ENCODE measurements at regions not wholly inside any gene's neighbourhood (a gene's known extent, or its start where the extent isn't known, plus 50 kb on each side); places are given as distances from the start of the nearest gene placed in this dataset.

GRCh38 chr3:20425138-20425537, 239.1 kb upstream of the SGO1 start:
- ChIA-PET CTCF (no interaction called here), POLR2A (no interaction called here)
- no peak for TF ChIP-seq SP1 (IDR thresholded peaks at IDR 0.05)
- no peak for TF ChIP-seq FOXK2 (IDR thresholded peaks at IDR 0.05)
- no peak for DNase-seq (ENCODE audit: extremely low spot score)

- DNase-seq (ENCODE audit: extremely low spot score): no peak
- TF ChIP-seq TARDBP (IDR thresholded peaks at IDR 0.05): no peak
- TF ChIP-seq L3MBTL2 (conservative IDR thresholded peaks at IDR 0.05): no peak
- TF ChIP-seq SP1 (IDR thresholded peaks at IDR 0.05): no peak
- TF ChIP-seq FOXA1 (IDR thresholded peaks at IDR 0.05): no peak
- no peak for TF ChIP-seq FOXM1 (IDR thresholded peaks at IDR 0.05; ENCODE audit: borderline replicate concordance)
- no peak for TF ChIP-seq SUZ12 (IDR thresholded peaks at IDR 0.05)
- no peak for TF ChIP-seq FOXK2 (IDR thresholded peaks at IDR 0.05)
- TF ChIP-seq BHLHE40 (IDR thresholded peaks at IDR 0.05; ENCODE audit: borderline replicate concordance): no peak
- no peak for TF ChIP-seq HDGF (IDR thresholded peaks at IDR 0.05; ENCODE audit: borderline replicate concordance)
- ChIA-PET POLR2A (no interaction called here), CTCF (no interaction called here)
These were observed 238.1 kb upstream of the SGO1 start for GRCh38 chr3:20424086-20424485.

GRCh38 chr3:20422391-20422790, 236.4 kb upstream of the SGO1 start:
- TF ChIP-seq BHLHE40 (IDR thresholded peaks at IDR 0.05; ENCODE audit: borderline replicate concordance): no peak
- TF ChIP-seq FOXK2 (IDR thresholded peaks at IDR 0.05): no peak
- TF ChIP-seq SP1 (IDR thresholded peaks at IDR 0.05): no peak
- no peak for TF ChIP-seq NFRKB (IDR thresholded peaks at IDR 0.05)
- no peak for TF ChIP-seq HDGF (IDR thresholded peaks at IDR 0.05; ENCODE audit: borderline replicate concordance)
- ChIA-PET CTCF (no interaction called here), POLR2A (no interaction called here)
- no peak for DNase-seq (ENCODE audit: extremely low spot score)

GRCh38 chr3:20417388-20418108, 231.5 kb upstream of the SGO1 start:
- CTCF ChIA-PET: no interaction called here
- TF ChIP-seq ARNT (IDR thresholded peaks at IDR 0.05) (no peak), FOXK2 (IDR thresholded peaks at IDR 0.05) (no peak), ZNF384 (IDR thresholded peaks at IDR 0.05) (no peak), NFRKB (IDR thresholded peaks at IDR 0.05) (no peak), FOXA1 (IDR thresholded peaks at IDR 0.05) (no peak), ELF4 (IDR thresholded peaks at IDR 0.05) (no peak), TARDBP (IDR thresholded peaks at IDR 0.05) (no peak), PKNOX1 (IDR thresholded peaks at IDR 0.05) (no peak), FOXM1 (IDR thresholded peaks at IDR 0.05; ENCODE audit: borderline replicate concordance) (no peak), HDGF (IDR thresholded peaks at IDR 0.05; ENCODE audit: borderline replicate concordance) (no peak), LEF1 (IDR thresholded peaks at IDR 0.05; ENCODE audit: borderline replicate concordance) (no peak), SP1 (IDR thresholded peaks at IDR 0.05) (no peak), SUZ12 (IDR thresholded peaks at IDR 0.05) (no peak), L3MBTL2 (conservative IDR thresholded peaks at IDR 0.05) (no peak), BHLHE40 (IDR thresholded peaks at IDR 0.05; ENCODE audit: borderline replicate concordance) (no peak), CTBP1 (IDR thresholded peaks at IDR 0.05; ENCODE audit: borderline replicate concordance) (no peak)
- POLR2A ChIA-PET: no interaction called here
- no peak for DNase-seq (ENCODE audit: extremely low spot score)

- ChIA-PET POLR2A (no interaction called here), CTCF (no interaction called here)
- DNase-seq (ENCODE audit: extremely low spot score): no peak
- TF ChIP-seq FOXA1 (IDR thresholded peaks at IDR 0.05): no peak
- no peak for TF ChIP-seq LEF1 (IDR thresholded peaks at IDR 0.05; ENCODE audit: borderline replicate concordance)
- no peak for TF ChIP-seq ZNF384 (IDR thresholded peaks at IDR 0.05)
- TF ChIP-seq HDGF (IDR thresholded peaks at IDR 0.05; ENCODE audit: borderline replicate concordance): no peak
- TF ChIP-seq BHLHE40 (IDR thresholded peaks at IDR 0.05; ENCODE audit: borderline replicate concordance): no peak
These were observed 220.6 kb upstream of the SGO1 start for GRCh38 chr3:20406611-20407011.

GRCh38 chr3:20405744-20406143, 219.7 kb upstream of the SGO1 start:
- ChIA-PET CTCF (no interaction called here), POLR2A (no interaction called here)
- no peak for DNase-seq (ENCODE audit: extremely low spot score)
- TF ChIP-seq FOXA1 (IDR thresholded peaks at IDR 0.05): no peak
- TF ChIP-seq FOXK2 (IDR thresholded peaks at IDR 0.05): no peak
- TF ChIP-seq NFRKB (IDR thresholded peaks at IDR 0.05): no peak
- TF ChIP-seq SUZ12 (IDR thresholded peaks at IDR 0.05): no peak
- no peak for TF ChIP-seq SP1 (IDR thresholded peaks at IDR 0.05)
- no peak for TF ChIP-seq LEF1 (IDR thresholded peaks at IDR 0.05; ENCODE audit: borderline replicate concordance)
- TF ChIP-seq BHLHE40 (IDR thresholded peaks at IDR 0.05; ENCODE audit: borderline replicate concordance): no peak
- no peak for TF ChIP-seq ARNT (IDR thresholded peaks at IDR 0.05)
- no peak for TF ChIP-seq ELF4 (IDR thresholded peaks at IDR 0.05)
- TF ChIP-seq L3MBTL2 (conservative IDR thresholded peaks at IDR 0.05): no peak
- TF ChIP-seq HDGF (IDR thresholded peaks at IDR 0.05; ENCODE audit: borderline replicate concordance): no peak
- TF ChIP-seq FOXM1 (IDR thresholded peaks at IDR 0.05; ENCODE audit: borderline replicate concordance): no peak
- no peak for TF ChIP-seq TARDBP (IDR thresholded peaks at IDR 0.05)
- TF ChIP-seq PKNOX1 (IDR thresholded peaks at IDR 0.05): no peak
- TF ChIP-seq CTBP1 (IDR thresholded peaks at IDR 0.05; ENCODE audit: borderline replicate concordance): no peak
- TF ChIP-seq ZNF384 (IDR thresholded peaks at IDR 0.05): no peak

- TF ChIP-seq FOXA1 (IDR thresholded peaks at IDR 0.05) (no peak), BHLHE40 (IDR thresholded peaks at IDR 0.05; ENCODE audit: borderline replicate concordance) (no peak), ZNF384 (IDR thresholded peaks at IDR 0.05) (no peak), SP1 (IDR thresholded peaks at IDR 0.05) (no peak), L3MBTL2 (conservative IDR thresholded peaks at IDR 0.05) (no peak), FOXK2 (IDR thresholded peaks at IDR 0.05) (no peak), ARNT (IDR thresholded peaks at IDR 0.05) (no peak), NFRKB (IDR thresholded peaks at IDR 0.05) (no peak), FOXM1 (IDR thresholded peaks at IDR 0.05; ENCODE audit: borderline replicate concordance) (no peak), LEF1 (IDR thresholded peaks at IDR 0.05; ENCODE audit: borderline replicate concordance) (no peak), SUZ12 (IDR thresholded peaks at IDR 0.05) (no peak), TARDBP (IDR thresholded peaks at IDR 0.05) (no peak), ELF4 (IDR thresholded peaks at IDR 0.05) (no peak), CTBP1 (IDR thresholded peaks at IDR 0.05; ENCODE audit: borderline replicate concordance) (no peak), PKNOX1 (IDR thresholded peaks at IDR 0.05) (no peak), HDGF (IDR thresholded peaks at IDR 0.05; ENCODE audit: borderline replicate concordance) (no peak)
- no peak for DNase-seq (ENCODE audit: extremely low spot score)
- CTCF ChIA-PET: no interaction called here
- POLR2A ChIA-PET: no interaction called here
These were observed 219.2 kb upstream of the SGO1 start for GRCh38 chr3:20405231-20405630.

Data from HEK293T (cell line).